Spleen (tissue), 11 donors: ENCODE measurements at regions not wholly inside any gene's neighbourhood (a gene's known extent, or its start where the extent isn't known, plus 50 kb on each side); places are given as distances from the start of the nearest gene placed in this dataset.
"Not testable (repeated sequence)": the region's sequence is repeated elsewhere in the genome, so short reads cannot be mapped to it uniquely, and the experiment has no call there.

Source experiments
- DNase-seq: peaks from one replicate; pipeline ENCODE4 v3.0.0-alpha.2; 2020
- H3K27ac ChIP-seq, 8 donors: fragments of 200-600 bp; sonication (generic) in 7 of 8; 1 replicate in 4 of 8; 2 replicates in 4 of 8; pipeline versions ENCODE4 v1.5.0 to v1.8.0; 2016 to 2021; ENCODE audit warnings: inconsistent platforms in 4 of 8, mild to moderate bottlenecking in 4 of 8, moderate library complexity in 1 of 8
- H3K27me3 ChIP-seq, 7 donors: fragments of 200-600 bp; sonication (generic) in 6 of 7; replicated peaks in 1 of 7; 1 replicate in 4 of 7; 2 replicates in 3 of 7; pipeline versions ENCODE4 v1.5.0 to v1.8.0; 2016 to 2021; ENCODE audit warnings: inconsistent platforms in 3 of 7, mild to moderate bottlenecking in 1 of 7
- H3K36me3 ChIP-seq, 6 donors: fragments of 200-600 bp; sonication (generic) in 5 of 6; 1 replicate in 4 of 6; 2 replicates in 2 of 6; pipeline versions ENCODE4 v1.5.0 to v1.8.0; 2016 to 2021; ENCODE audit warnings: inconsistent platforms in 2 of 6
- H3K4me1 ChIP-seq, 6 donors: fragments of 200-600 bp; sonication (generic) in 5 of 6; 1 replicate in 3 of 6; 2 replicates in 3 of 6; pipeline versions ENCODE4 v1.5.0 to v1.8.0; 2016 to 2021; ENCODE audit warnings: inconsistent platforms in 3 of 6
- H3K4me3 ChIP-seq, 8 donors: fragments of 200-600 bp; sonication (generic) in 7 of 8; 1 replicate in 4 of 8; 2 replicates in 4 of 8; pipeline versions ENCODE4 v1.5.0 to v1.8.0; 2016 to 2021; ENCODE audit warnings: inconsistent platforms in 4 of 8, mild to moderate bottlenecking in 4 of 8, moderate library complexity in 2 of 8
- H3K9me3 ChIP-seq, 8 donors: fragments of 200-600 bp; sonication (generic) in 7 of 8; 1 replicate in 4 of 8; 2 replicates in 4 of 8; pipeline versions ENCODE4 v1.5.0 to v1.8.0; 2016 to 2021; ENCODE audit warnings: inconsistent platforms in 4 of 8
- CTCF ChIP-seq, 11 experiments: fragments of 200-600 bp in 7 of 11; fragments of 450-650 bp in 4 of 11; sonication (generic) in 4 of 11; IDR thresholded peaks in 8 of 11; conservative IDR thresholded peaks in 3 of 11; 1 replicate in 7 of 11; 2 replicates in 4 of 11; pipeline versions ENCODE4 v1.4.0 to v1.8.0; 2016 to 2021; ENCODE audit warnings: antibody characterized with exemption in 11 of 11, inconsistent platforms in 4 of 11, mild to moderate bottlenecking in 1 of 11
- POLR2A ChIP-seq, 3 donors: fragments of 450-650 bp; IDR thresholded peaks; one replicate each; pipeline ENCODE4 v1.5.1; 2017; ENCODE audit warnings: antibody characterized with exemption in 3 of 3, mild to moderate bottlenecking in 1 of 3
- POLR2AphosphoS5 ChIP-seq, 3 donors: sonication (generic); formaldehyde crosslinking; IDR thresholded peaks; one replicate each; pipeline ENCODE4 v1.5.1; 2017; ENCODE audit warnings: antibody characterized with exemption in 3 of 3
- WGBS, 5 donors: extraction: QIAGEN DNeasy Blood & Tissue Kit in 3 of 5; methylation state at CpG; one replicate each; pipeline versions ENCODE4 v1.1.5 to v1.1.7; 2013 to 2018; 5-methylcytosine and 5-hydroxymethylcytosine counted together
- intact Hi-C: fragments of 100-400 bp; cut with DNase I; formaldehyde crosslinking; loops from one replicate; pipeline ENCODE4 v1.15.0; 2023; ENCODE audit warnings: low total_unique reads
- donor health status: healthy with polysubstance abuse.
- donor health status: DM: no; HTN: no; CAD: no; lungs with moderate emphysema.
- donor health status: DM: no; HTN: no; CAD: no.
- donor health status: Bipolar disorder and iron deficiency.
- donor health status: healthy.
- donor health status: DM: no; HTN: no; CAD: no.
- donor health status: DM: yes; HTN: yes; CAD: no.

GRCh38 chr2:36165132-36165531 is 190.4 kb upstream of the CRIM1 start:
- Histone ChIP-seq H3K27ac (no peak overlapping the region), H3K9me3 (no peaks in the 10 kb centered on the region), H3K36me3 (no peaks in the 10 kb centered on the region), H3K4me1 (no peaks in the 10 kb centered on the region), H3K27me3 (peaks cover 0 to 4% (median 0%) of the 10 kb centered on the region in 7 donors), H3K4me3 (no peak overlapping the region)
- TF ChIP-seq POLR2AphosphoS5 (IDR thresholded peaks at IDR 0.05) (no peak), CTCF (IDR thresholded peaks at IDR 0.05 in 8 of 11, conservative IDR thresholded peaks at IDR 0.05 in 3 of 11) (no peak), POLR2A (IDR thresholded peaks at IDR 0.05) (no peak)
- no peak for DNase-seq
- 87 to 98% (median 92%) methylated on average over 4 of the region's 4 CpGs for WGBS, 5 donors
- intact Hi-C loops: no loop called here

- H3K4me1 ChIP-seq: no peaks in the 10 kb centered on the region
- no peaks in the 10 kb centered on the region for H3K36me3 ChIP-seq
- WGBS, 5 donors: 67 to 77% (median 75%) methylated on average over 3 of the region's 3 CpGs
- no peak overlapping the region for H3K27ac ChIP-seq
- TF ChIP-seq CTCF (IDR thresholded peaks at IDR 0.05 in 8 of 11, conservative IDR thresholded peaks at IDR 0.05 in 3 of 11) (no peak), POLR2AphosphoS5 (IDR thresholded peaks at IDR 0.05) (no peak), POLR2A (IDR thresholded peaks at IDR 0.05) (no peak)
- no peaks in the 10 kb centered on the region for H3K9me3 ChIP-seq
- H3K27me3 ChIP-seq: peaks cover 0 to 4% (median 0%) of the 10 kb centered on the region in 7 donors
- intact Hi-C loops: no loop called here
- DNase-seq: no peak
- H3K4me3 ChIP-seq: no peak overlapping the region
Observed at GRCh38 chr2:36163520-36164254, 191.9 kb upstream of the CRIM1 start.

- H3K27ac ChIP-seq, H3K9me3 ChIP-seq, H3K27me3 ChIP-seq, DNase-seq, H3K4me3 ChIP-seq, H3K36me3 ChIP-seq, H3K4me1 ChIP-seq, intact Hi-C loops: not testable (repeated sequence)
- 92 to 100% (median 96%) methylated on average over 1 of the region's 1 CpG for WGBS, 5 donors
Observed at GRCh38 chr2:36157093-36157492, 198.5 kb upstream of the CRIM1 start.

- TF ChIP-seq POLR2AphosphoS5 (IDR thresholded peaks at IDR 0.05) (no peak), POLR2A (IDR thresholded peaks at IDR 0.05) (no peak), CTCF (IDR thresholded peaks at IDR 0.05 in 8 of 11, conservative IDR thresholded peaks at IDR 0.05 in 3 of 11) (no peak)
- H3K27ac ChIP-seq: no peak overlapping the region
- H3K4me3 ChIP-seq: no peak overlapping the region
- DNase-seq: no peak
- intact Hi-C loops: no loop called here
- H3K27me3 ChIP-seq: no peaks in the 10 kb centered on the region
- H3K9me3 ChIP-seq: no peaks in the 10 kb centered on the region
- H3K36me3 ChIP-seq: no peaks in the 10 kb centered on the region
- 56 to 86% (median 70%) methylated on average over 4 of the region's 4 CpGs for whole genome bisulfite sequencing, 5 donors
- H3K4me1 ChIP-seq: no peaks in the 10 kb centered on the region
Observed at GRCh38 chr2:36147670-36148390, 207.7 kb upstream of the CRIM1 start.
